ENCODE measurements at regions not wholly inside any gene's neighbourhood (a gene's known extent, or its start where the extent isn't known, plus 50 kb on each side); places are given as distances from the start of the nearest gene placed in this dataset.

- Histone ChIP-seq H3K9ac (ENCODE audit: low read depth in 1 of 2, low read length in 2 of 2) (no peak overlapping the region), H3K9me3 (ENCODE audit: control insufficient read depth in 1 of 2, low read length in 2 of 2) (no peaks in the 10 kb centered on the region), H3K27ac (ENCODE audit: low read depth, low read length) (no peak overlapping the region), H3K36me3 (ENCODE audit: control insufficient read depth in 1 of 2, insufficient read depth in 2 of 2, low read length in 2 of 2) (no peaks in the 10 kb centered on the region), H3K4me3 (ENCODE audit: low read depth in 1 of 2, low read length in 2 of 2) (no peak overlapping the region), H3K27me3 (ENCODE audit: control insufficient read depth in 1 of 2, insufficient read depth in 2 of 2, low read length in 2 of 2) (no peaks in the 10 kb centered on the region), H3K4me1 (ENCODE audit: control insufficient read depth in 1 of 2, insufficient read depth in 2 of 2, low read length in 2 of 2) (no peaks in the 10 kb centered on the region)
Measured at GRCh38 chrX:80216086-80216485, 201.5 kb downstream of the TBX22 start.

GRCh38 chrX:80223982-80224579, 196.2 kb upstream of the TENT5D start:
- H3K4me1 ChIP-seq (ENCODE audit: control insufficient read depth in 1 of 2, insufficient read depth in 2 of 2, low read length in 2 of 2): no peaks in the 10 kb centered on the region
- H3K9me3 ChIP-seq (ENCODE audit: control insufficient read depth in 1 of 2, low read length in 2 of 2): no peaks in the 10 kb centered on the region
- no peak overlapping the region for H3K4me3 ChIP-seq (ENCODE audit: low read depth in 1 of 2, low read length in 2 of 2)
- H3K27me3 ChIP-seq (ENCODE audit: control insufficient read depth in 1 of 2, insufficient read depth in 2 of 2, low read length in 2 of 2): no peaks in the 10 kb centered on the region
- H3K9ac ChIP-seq (ENCODE audit: low read depth in 1 of 2, low read length in 2 of 2): no peak overlapping the region
- H3K27ac ChIP-seq (ENCODE audit: low read depth, low read length): no peak overlapping the region
- no peaks in the 10 kb centered on the region for H3K36me3 ChIP-seq (ENCODE audit: control insufficient read depth in 1 of 2, insufficient read depth in 2 of 2, low read length in 2 of 2)

DNA sequence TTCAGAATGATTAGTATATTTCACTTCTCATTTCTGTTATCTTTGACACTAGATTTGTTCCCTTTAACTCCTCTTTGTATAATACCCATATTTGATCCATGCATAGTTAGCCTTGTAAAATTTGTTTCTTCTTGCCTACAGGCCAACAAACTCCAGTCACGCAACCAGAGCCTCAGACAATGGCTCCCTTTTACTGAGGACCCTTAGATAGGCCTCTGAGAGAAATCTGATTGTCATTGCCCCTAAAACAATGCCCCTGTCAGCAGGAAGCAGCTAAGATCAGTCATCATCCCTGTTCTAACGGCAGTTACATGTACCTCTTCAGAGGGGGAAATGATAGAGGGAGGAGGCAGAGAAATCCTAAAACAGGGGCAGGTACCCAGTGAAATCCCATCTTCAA, 190.6 kb upstream of the TENT5D start:
- H3K9ac ChIP-seq (ENCODE audit: low read depth in 1 of 2, low read length in 2 of 2): no peak overlapping the region
- H3K36me3 ChIP-seq (ENCODE audit: control insufficient read depth in 1 of 2, insufficient read depth in 2 of 2, low read length in 2 of 2): no peaks in the 10 kb centered on the region
- no peak overlapping the region for H3K27ac ChIP-seq (ENCODE audit: low read depth, low read length)
- no peaks in the 10 kb centered on the region for H3K4me1 ChIP-seq (ENCODE audit: control insufficient read depth in 1 of 2, insufficient read depth in 2 of 2, low read length in 2 of 2)
- H3K9me3 ChIP-seq (ENCODE audit: control insufficient read depth in 1 of 2, low read length in 2 of 2): no peaks in the 10 kb centered on the region
- H3K27me3 ChIP-seq (ENCODE audit: control insufficient read depth in 1 of 2, insufficient read depth in 2 of 2, low read length in 2 of 2): no peaks in the 10 kb centered on the region
- H3K4me3 ChIP-seq (ENCODE audit: low read depth in 1 of 2, low read length in 2 of 2): no peak overlapping the region

GRCh38 chrX:80237072-80237471, 183.2 kb upstream of the TENT5D start:
- H3K9ac ChIP-seq (ENCODE audit: low read depth in 1 of 2, low read length in 2 of 2): no peak overlapping the region
- no peaks in the 10 kb centered on the region for H3K36me3 ChIP-seq (ENCODE audit: control insufficient read depth in 1 of 2, insufficient read depth in 2 of 2, low read length in 2 of 2)
- no peaks in the 10 kb centered on the region for H3K9me3 ChIP-seq (ENCODE audit: control insufficient read depth in 1 of 2, low read length in 2 of 2)
- H3K27me3 ChIP-seq (ENCODE audit: control insufficient read depth in 1 of 2, insufficient read depth in 2 of 2, low read length in 2 of 2): no peaks in the 10 kb centered on the region
- H3K4me3 ChIP-seq (ENCODE audit: low read depth in 1 of 2, low read length in 2 of 2): no peak overlapping the region
- no peak overlapping the region for H3K27ac ChIP-seq (ENCODE audit: low read depth, low read length)
- H3K4me1 ChIP-seq (ENCODE audit: control insufficient read depth in 1 of 2, insufficient read depth in 2 of 2, low read length in 2 of 2): no peaks in the 10 kb centered on the region

GRCh38 chrX:80246271-80246670, 174.0 kb upstream of the TENT5D start:
- H3K27ac ChIP-seq (ENCODE audit: low read depth, low read length): no peak overlapping the region
- no peaks in the 10 kb centered on the region for H3K36me3 ChIP-seq (ENCODE audit: control insufficient read depth in 1 of 2, insufficient read depth in 2 of 2, low read length in 2 of 2)

GRCh38 chrX:80266287-80266686, 154.0 kb upstream of the TENT5D start:
- H3K9me3 ChIP-seq (ENCODE audit: control insufficient read depth in 1 of 2, low read length in 2 of 2): no peaks in the 10 kb centered on the region
- H3K27me3 ChIP-seq (ENCODE audit: control insufficient read depth in 1 of 2, insufficient read depth in 2 of 2, low read length in 2 of 2): no peaks in the 10 kb centered on the region
- no peak overlapping the region for H3K4me3 ChIP-seq (ENCODE audit: low read depth in 1 of 2, low read length in 2 of 2)
- no peaks in the 10 kb centered on the region for H3K36me3 ChIP-seq (ENCODE audit: control insufficient read depth in 1 of 2, insufficient read depth in 2 of 2, low read length in 2 of 2)
- no peaks in the 10 kb centered on the region for H3K4me1 ChIP-seq (ENCODE audit: control insufficient read depth in 1 of 2, insufficient read depth in 2 of 2, low read length in 2 of 2)
- H3K9ac ChIP-seq (ENCODE audit: low read depth in 1 of 2, low read length in 2 of 2): no peak overlapping the region
- H3K27ac ChIP-seq (ENCODE audit: low read depth, low read length): no peak overlapping the region

More at GRCh38 chrX:80246271-80246670, 174.0 kb upstream of the TENT5D start:
- Histone ChIP-seq H3K9me3 (ENCODE audit: control insufficient read depth in 1 of 2, low read length in 2 of 2) (no peaks in the 10 kb centered on the region), H3K9ac (ENCODE audit: low read depth in 1 of 2, low read length in 2 of 2) (no peak overlapping the region), H3K4me1 (ENCODE audit: control insufficient read depth in 1 of 2, insufficient read depth in 2 of 2, low read length in 2 of 2) (no peaks in the 10 kb centered on the region), H3K4me3 (ENCODE audit: low read depth in 1 of 2, low read length in 2 of 2) (no peak overlapping the region), H3K27me3 (ENCODE audit: control insufficient read depth in 1 of 2, insufficient read depth in 2 of 2, low read length in 2 of 2) (no peaks in the 10 kb centered on the region)

- Histone ChIP-seq H3K36me3 (ENCODE audit: control insufficient read depth in 1 of 2, insufficient read depth in 2 of 2, low read length in 2 of 2) (no peaks in the 10 kb centered on the region), H3K27ac (ENCODE audit: low read depth, low read length) (no peak overlapping the region), H3K4me3 (ENCODE audit: low read depth in 1 of 2, low read length in 2 of 2) (no peak overlapping the region), H3K27me3 (ENCODE audit: control insufficient read depth in 1 of 2, insufficient read depth in 2 of 2, low read length in 2 of 2) (no peaks in the 10 kb centered on the region), H3K9me3 (ENCODE audit: control insufficient read depth in 1 of 2, low read length in 2 of 2) (no peaks in the 10 kb centered on the region), H3K9ac (ENCODE audit: low read depth in 1 of 2, low read length in 2 of 2) (no peak overlapping the region), H3K4me1 (ENCODE audit: control insufficient read depth in 1 of 2, insufficient read depth in 2 of 2, low read length in 2 of 2) (no peaks in the 10 kb centered on the region)
Measured at GRCh38 chrX:80266979-80267378, 153.3 kb upstream of the TENT5D start.

DNA sequence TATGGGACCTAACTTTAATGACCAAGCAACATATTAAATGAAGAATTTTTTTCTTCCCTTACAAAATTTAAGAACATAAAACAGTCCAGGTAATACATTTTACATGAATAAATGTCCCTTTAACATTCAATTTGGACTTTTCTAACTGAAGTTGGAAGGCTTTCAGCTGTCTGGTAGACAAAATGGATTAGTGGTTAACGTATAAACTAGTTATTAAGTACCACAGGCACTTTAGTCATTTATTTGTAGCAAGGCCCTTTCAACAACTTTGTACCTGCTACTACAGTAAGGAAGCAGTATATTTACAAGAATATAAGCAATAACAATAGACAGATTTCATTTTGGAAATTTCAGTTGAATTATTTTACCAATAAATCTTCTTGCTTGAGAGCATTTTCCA, 152.5 kb upstream of the TENT5D start:
- Histone ChIP-seq H3K4me3 (ENCODE audit: low read depth in 1 of 2, low read length in 2 of 2) (no peak overlapping the region), H3K27me3 (ENCODE audit: control insufficient read depth in 1 of 2, insufficient read depth in 2 of 2, low read length in 2 of 2) (no peaks in the 10 kb centered on the region), H3K4me1 (ENCODE audit: control insufficient read depth in 1 of 2, insufficient read depth in 2 of 2, low read length in 2 of 2) (no peaks in the 10 kb centered on the region), H3K9me3 (ENCODE audit: control insufficient read depth in 1 of 2, low read length in 2 of 2) (no peaks in the 10 kb centered on the region), H3K36me3 (ENCODE audit: control insufficient read depth in 1 of 2, insufficient read depth in 2 of 2, low read length in 2 of 2) (no peaks in the 10 kb centered on the region), H3K9ac (ENCODE audit: low read depth in 1 of 2, low read length in 2 of 2) (no peak overlapping the region), H3K27ac (ENCODE audit: low read depth, low read length) (no peak overlapping the region)

DNA sequence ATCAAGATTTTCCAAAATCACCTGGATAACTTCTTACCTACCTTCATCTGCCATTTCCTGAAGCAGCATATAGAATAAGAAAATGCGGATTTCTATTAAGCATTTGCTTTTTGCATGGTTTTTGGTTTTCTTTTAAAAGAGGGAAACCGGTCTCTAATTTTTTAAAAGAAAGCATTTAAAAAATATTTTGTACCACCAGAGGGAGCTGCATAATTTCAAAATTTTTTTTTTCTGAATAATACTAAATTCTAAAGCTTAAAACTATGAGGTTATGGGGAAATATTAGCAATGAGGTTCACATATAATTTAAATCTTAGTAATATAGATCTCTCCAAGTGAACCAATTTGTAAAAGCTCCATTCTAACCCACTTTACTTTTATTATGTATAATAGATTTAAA, 137.7 kb upstream of the TENT5D start:
- H3K9me3 ChIP-seq (ENCODE audit: control insufficient read depth in 1 of 2, low read length in 2 of 2): no peaks in the 10 kb centered on the region
- no peak overlapping the region for H3K4me3 ChIP-seq (ENCODE audit: low read depth in 1 of 2, low read length in 2 of 2)
- H3K27ac ChIP-seq (ENCODE audit: low read depth, low read length): no peak overlapping the region
- no peaks in the 10 kb centered on the region for H3K27me3 ChIP-seq (ENCODE audit: control insufficient read depth in 1 of 2, insufficient read depth in 2 of 2, low read length in 2 of 2)
- no peaks in the 10 kb centered on the region for H3K36me3 ChIP-seq (ENCODE audit: control insufficient read depth in 1 of 2, insufficient read depth in 2 of 2, low read length in 2 of 2)
- H3K9ac ChIP-seq (ENCODE audit: low read depth in 1 of 2, low read length in 2 of 2): no peak overlapping the region
- no peaks in the 10 kb centered on the region for H3K4me1 ChIP-seq (ENCODE audit: control insufficient read depth in 1 of 2, insufficient read depth in 2 of 2, low read length in 2 of 2)

GRCh38 chrX:80285131-80285773, 135.0 kb upstream of the TENT5D start:
- H3K9ac ChIP-seq (ENCODE audit: low read depth in 1 of 2, low read length in 2 of 2): no peak overlapping the region
- H3K27ac ChIP-seq (ENCODE audit: low read depth, low read length): no peak overlapping the region
- no peaks in the 10 kb centered on the region for H3K4me1 ChIP-seq (ENCODE audit: control insufficient read depth in 1 of 2, insufficient read depth in 2 of 2, low read length in 2 of 2)
- no peaks in the 10 kb centered on the region for H3K36me3 ChIP-seq (ENCODE audit: control insufficient read depth in 1 of 2, insufficient read depth in 2 of 2, low read length in 2 of 2)
- H3K27me3 ChIP-seq (ENCODE audit: control insufficient read depth in 1 of 2, insufficient read depth in 2 of 2, low read length in 2 of 2): no peaks in the 10 kb centered on the region
- H3K9me3 ChIP-seq (ENCODE audit: control insufficient read depth in 1 of 2, low read length in 2 of 2): no peaks in the 10 kb centered on the region
- no peak overlapping the region for H3K4me3 ChIP-seq (ENCODE audit: low read depth in 1 of 2, low read length in 2 of 2)

Measured in duodenal mucosa (tissue), 2 donors.